Fibroblast of pulmonary artery (primary cell): ENCODE measurements at regions not wholly inside any gene's neighbourhood (a gene's known extent, or its start where the extent isn't known, plus 50 kb on each side); places are given as distances from the start of the nearest gene placed in this dataset.

Experiments used
- DNase-seq: peaks from one replicate; pipeline ENCODE4 v3.0.0-alpha.2; 2010; ENCODE audit warnings: low read depth
- H3K4me3 ChIP-seq: replicated peaks from 2 replicates; pipeline ENCODE4 v1.5.1; 2011; ENCODE audit warnings: low read depth, mild to moderate bottlenecking, control low read depth, low read length, moderate library complexity
- TF ChIP-seq, protein P1 (sequence below): IDR thresholded peaks from 2 replicates; pipeline ENCODE4 v1.5.1; 2011; ENCODE audit warnings: mild to moderate bottlenecking, control low read depth, low read length, inconsistent platforms; ENCODE audit errors: missing control alignments

DNA sequence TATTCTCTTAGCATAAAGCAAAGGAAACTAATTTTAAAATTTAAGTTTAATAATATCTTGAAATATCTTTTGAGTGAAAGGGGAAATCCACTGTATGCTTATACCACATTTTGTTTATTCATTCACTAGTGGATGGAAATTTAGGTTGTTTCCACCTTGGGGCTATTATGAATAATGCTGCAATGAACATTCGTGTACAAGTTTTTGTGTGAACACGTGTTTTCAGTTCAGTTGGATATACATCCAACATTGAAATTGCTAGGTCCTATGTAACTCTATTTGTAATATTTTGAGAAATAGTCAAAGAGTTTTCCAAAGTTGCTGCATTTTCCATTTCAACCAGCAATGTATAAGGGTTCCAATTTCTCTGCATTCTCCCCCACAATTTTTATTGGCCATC, 83.7 kb upstream of the ETV6 start:
- DNase-seq: no peak
- no peak overlapping the region for H3K4me3 ChIP-seq
- TF ChIP-seq, protein P1, sequence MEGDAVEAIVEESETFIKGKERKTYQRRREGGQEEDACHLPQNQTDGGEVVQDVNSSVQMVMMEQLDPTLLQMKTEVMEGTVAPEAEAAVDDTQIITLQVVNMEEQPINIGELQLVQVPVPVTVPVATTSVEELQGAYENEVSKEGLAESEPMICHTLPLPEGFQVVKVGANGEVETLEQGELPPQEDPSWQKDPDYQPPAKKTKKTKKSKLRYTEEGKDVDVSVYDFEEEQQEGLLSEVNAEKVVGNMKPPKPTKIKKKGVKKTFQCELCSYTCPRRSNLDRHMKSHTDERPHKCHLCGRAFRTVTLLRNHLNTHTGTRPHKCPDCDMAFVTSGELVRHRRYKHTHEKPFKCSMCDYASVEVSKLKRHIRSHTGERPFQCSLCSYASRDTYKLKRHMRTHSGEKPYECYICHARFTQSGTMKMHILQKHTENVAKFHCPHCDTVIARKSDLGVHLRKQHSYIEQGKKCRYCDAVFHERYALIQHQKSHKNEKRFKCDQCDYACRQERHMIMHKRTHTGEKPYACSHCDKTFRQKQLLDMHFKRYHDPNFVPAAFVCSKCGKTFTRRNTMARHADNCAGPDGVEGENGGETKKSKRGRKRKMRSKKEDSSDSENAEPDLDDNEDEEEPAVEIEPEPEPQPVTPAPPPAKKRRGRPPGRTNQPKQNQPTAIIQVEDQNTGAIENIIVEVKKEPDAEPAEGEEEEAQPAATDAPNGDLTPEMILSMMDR: no peak

DNA sequence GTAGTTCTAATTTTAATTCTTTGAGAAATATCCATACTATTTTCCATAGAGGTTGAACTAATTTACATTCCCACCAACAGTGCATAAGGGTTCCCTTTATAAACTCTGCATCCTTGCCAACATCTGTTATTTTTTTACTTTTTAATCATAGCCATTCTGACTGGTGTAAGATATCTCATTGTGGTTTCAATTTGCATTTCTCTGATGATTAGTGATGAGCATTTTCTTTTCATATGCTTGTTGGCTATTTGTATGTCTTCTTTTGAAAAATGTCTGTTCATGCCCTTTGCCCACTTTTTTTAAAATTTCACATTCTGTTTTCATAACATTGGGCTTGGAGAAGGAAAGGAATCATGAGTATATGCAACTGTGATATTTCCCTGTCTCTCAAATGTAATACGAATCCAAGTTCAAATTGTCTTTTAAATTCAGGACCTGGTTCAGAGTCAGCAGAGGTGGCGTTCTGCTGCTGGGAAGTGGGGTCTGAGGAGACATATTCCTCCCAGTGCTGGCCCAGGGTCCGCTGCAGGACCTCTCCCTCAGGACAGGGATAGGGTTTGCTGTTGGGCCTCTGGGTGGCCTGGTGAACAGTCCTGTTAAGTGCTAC, 81.2 kb upstream of the ETV6 start:
- no peak overlapping the region for H3K4me3 ChIP-seq
- DNase-seq: no peak
- TF ChIP-seq, protein P1: no peak

DNA sequence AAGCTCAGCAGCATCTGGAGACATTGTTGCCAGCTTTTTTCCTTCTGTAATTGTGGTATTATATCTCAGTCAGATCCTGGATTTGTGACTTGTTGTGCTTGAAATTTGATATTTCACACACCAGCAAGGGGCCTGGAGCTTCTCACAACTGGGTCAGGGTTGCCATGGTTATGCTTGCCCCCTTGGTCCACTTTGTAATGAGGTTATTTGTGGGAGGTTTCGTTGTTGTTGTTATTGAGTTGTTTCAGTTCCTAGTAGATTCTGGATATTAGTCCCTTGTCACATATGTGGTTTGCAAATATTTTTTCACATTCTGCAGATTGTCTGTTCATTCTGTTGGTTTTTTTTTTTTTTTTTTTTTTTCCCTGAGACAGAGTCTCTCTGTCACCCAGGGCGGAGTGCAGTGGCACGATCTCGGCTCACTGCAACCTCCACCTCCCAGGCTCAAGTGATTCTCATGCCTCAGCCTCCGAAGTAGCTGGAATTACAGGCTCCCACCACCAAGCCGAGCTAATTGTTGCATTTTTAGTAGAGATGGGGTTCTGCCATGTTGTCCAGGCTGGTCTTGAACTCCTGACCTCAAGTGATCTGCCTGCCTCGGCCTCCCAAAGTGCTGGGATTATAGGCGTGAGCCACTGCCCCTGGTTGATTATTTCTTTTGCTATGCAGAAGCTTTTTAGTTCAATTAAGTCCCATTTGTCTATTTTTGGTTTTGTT, 80.6 kb upstream of the ETV6 start:
- H3K4me3 ChIP-seq: no peak overlapping the region
- TF ChIP-seq, protein P1: no peak
- DNase-seq: no peak

- no peak overlapping the region for H3K4me3 ChIP-seq
- TF ChIP-seq, protein P1: no peak
- DNase-seq: no peak
These were observed 79.8 kb upstream of the ETV6 start for GRCh38 chr12:11569716-11570115.

- no peak overlapping the region for H3K4me3 ChIP-seq
- TF ChIP-seq, protein P1: no peak
- no peak for DNase-seq
These were observed 75.6 kb upstream of the ETV6 start for GRCh38 chr12:11573880-11574279.

DNA sequence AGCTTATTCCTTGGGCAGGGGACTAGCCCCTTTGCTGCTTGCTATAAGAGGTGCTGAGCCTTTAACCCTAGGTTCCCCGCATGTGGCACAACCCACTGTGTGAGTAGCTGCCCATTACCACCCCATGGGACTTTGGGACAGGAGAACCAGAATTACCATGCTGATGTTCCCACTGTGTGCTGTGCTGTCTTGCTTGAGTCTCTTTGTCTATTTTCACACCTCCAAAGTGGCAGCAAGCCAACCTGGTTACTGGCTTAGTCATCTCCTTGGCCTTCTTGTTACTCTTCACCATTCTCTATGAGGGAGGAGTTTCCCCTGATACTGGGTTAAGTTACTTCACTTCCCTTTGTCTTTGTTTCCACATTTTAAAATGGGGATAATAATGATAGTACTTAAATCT, 73.4 kb upstream of the ETV6 start:
- peak; percentile 74 for DNase-seq
- H3K4me3 ChIP-seq: no peak overlapping the region
- TF ChIP-seq, protein P1: no peak
